Activated CD4-positive, alpha-beta memory T cell treated with anti-CD3 and anti-CD28 coated beads for 36 hours (primary cell): ENCODE measurements at regions not wholly inside any gene's neighbourhood (a gene's known extent, or its start where the extent isn't known, plus 50 kb on each side); places are given as distances from the start of the nearest gene placed in this dataset.
"Not testable (repeated sequence)": the region's sequence is repeated elsewhere in the genome, so short reads cannot be mapped to it uniquely, and the experiment has no call there.

Experiments
- CTCF ChIA-PET: fragments of 350-600 bp; sonication (Branson Sonifier 250); formaldehyde crosslinking; loops from one replicate; lab custom pipeline; 2021; ENCODE audit warnings: antibody characterized with exemption, inconsistent platforms; lab: Charles Lee
- POLR2A ChIA-PET: fragments of 350-600 bp; sonication (Branson Sonifier 250); formaldehyde crosslinking; loops from one replicate; lab custom pipeline; 2021; ENCODE audit warnings: antibody characterized with exemption; lab: Charles Lee
- DNase-seq: peaks from one replicate; pipeline ENCODE4 v3.0.0-alpha.2; 2020
- H3K27ac Mint-ChIP-seq: one replicate; pipeline ENCODE4 v1.8.0; 2021; ENCODE audit warnings: mixed read lengths
- H3K27me3 Mint-ChIP-seq: one replicate; pipeline ENCODE4 v1.8.0; 2021; ENCODE audit warnings: mixed read lengths
- H3K36me3 Mint-ChIP-seq: one replicate; pipeline ENCODE4 v1.8.0; 2021; ENCODE audit warnings: mixed read lengths
- H3K4me1 Mint-ChIP-seq: one replicate; pipeline ENCODE4 v1.8.0; 2021; ENCODE audit warnings: low read depth, mixed read lengths
- H3K4me3 Mint-ChIP-seq: one replicate; pipeline ENCODE4 v1.8.0; 2021; ENCODE audit warnings: mild to moderate bottlenecking, mixed read lengths
- H3K9me3 Mint-ChIP-seq: one replicate; pipeline ENCODE4 v1.8.0; 2021; ENCODE audit warnings: mixed read lengths
- intact Hi-C: fragments of 100-400 bp; cut with micrococcal nuclease; formaldehyde crosslinking; loops from one replicate; pipeline ENCODE4 v1.15.1; 2023

DNA sequence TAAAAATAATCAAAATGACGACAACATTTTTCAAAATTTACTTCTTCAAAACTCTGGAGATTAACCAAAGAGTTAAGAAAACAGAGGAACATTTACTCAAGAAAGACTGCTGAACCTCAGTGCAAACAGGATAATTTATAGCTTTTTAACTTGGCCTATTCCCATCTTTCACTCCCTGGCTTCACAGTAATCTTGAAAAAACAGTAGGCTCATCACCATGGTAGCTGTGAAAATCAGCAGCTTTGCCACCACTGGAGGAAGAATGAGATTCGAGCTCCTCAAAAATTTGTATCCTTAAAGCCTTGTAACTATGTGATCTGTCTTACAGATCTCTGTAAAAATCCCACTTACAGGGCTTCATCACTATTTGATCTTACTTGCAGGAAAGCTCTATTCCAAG lies 447.7 kb upstream of the CTSO start:
- Mint-ChIP-seq H3K4me1 (no peaks in the 10 kb centered on the region), H3K9me3 (peaks cover 16% of the 10 kb centered on the region), H3K4me3 (no peak overlapping the region), H3K36me3 (no peaks in the 10 kb centered on the region), H3K27me3 (no peaks in the 10 kb centered on the region), H3K27ac (no peak overlapping the region)
- DNase-seq: no peak
- intact Hi-C loops: no loop called here
- CTCF ChIA-PET: interaction anchor here (0.9 kb wide), 1 partner anchor 11 kb away, joined by 3 read pairs; no protein-coding TSS in a partner anchor
- POLR2A ChIA-PET: no interaction called here

DNA sequence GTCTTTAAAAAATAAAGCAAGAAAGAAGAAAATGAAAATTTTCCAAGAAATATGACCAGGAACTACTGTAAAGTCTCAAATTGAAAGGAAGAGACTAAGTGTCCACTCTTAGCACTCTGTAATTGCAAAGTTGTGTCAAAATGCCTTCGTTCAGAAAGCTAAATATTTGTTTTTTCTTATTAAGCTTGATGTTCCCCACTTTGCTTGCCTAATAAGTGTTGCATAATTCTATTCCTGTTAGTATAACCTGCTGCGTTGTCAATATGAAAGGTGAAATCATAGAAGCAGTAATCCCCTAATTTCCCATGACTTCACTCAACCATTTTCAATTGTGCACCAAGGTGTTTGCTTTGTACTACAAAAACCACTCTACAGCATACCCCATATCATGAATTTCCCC lies 442.9 kb upstream of the CTSO start:
- POLR2A ChIA-PET: no interaction called here

DNA sequence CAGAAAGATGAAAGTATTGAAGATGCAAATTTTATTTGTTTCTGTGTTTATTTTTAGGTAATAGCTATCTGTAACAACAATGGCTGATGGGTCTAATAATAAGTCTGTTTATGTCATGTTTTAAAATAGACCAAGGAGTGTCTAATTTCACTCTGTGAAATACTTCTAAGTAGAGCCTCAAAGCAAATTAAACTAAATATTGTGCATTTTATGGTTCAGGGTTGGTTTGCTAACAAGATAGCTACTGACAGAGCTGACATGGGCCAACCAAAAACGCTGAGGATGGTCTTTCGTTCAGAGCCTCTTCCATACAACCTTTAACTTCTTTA lies 437.6 kb upstream of the CTSO start:
- H3K4me3 Mint-ChIP-seq: no peak overlapping the region

More for the DNA sequence above, 442.9 kb upstream of the CTSO start:
- intact Hi-C loops: no loop called here
- Mint-ChIP-seq H3K27ac (no peak overlapping the region), H3K4me1 (no peaks in the 10 kb centered on the region), H3K36me3 (no peaks in the 10 kb centered on the region), H3K9me3 (peaks cover 5% of the 10 kb centered on the region), H3K4me3 (no peak overlapping the region), H3K27me3 (no peaks in the 10 kb centered on the region)
- CTCF ChIA-PET: no interaction called here
- no peak for DNase-seq

DNA sequence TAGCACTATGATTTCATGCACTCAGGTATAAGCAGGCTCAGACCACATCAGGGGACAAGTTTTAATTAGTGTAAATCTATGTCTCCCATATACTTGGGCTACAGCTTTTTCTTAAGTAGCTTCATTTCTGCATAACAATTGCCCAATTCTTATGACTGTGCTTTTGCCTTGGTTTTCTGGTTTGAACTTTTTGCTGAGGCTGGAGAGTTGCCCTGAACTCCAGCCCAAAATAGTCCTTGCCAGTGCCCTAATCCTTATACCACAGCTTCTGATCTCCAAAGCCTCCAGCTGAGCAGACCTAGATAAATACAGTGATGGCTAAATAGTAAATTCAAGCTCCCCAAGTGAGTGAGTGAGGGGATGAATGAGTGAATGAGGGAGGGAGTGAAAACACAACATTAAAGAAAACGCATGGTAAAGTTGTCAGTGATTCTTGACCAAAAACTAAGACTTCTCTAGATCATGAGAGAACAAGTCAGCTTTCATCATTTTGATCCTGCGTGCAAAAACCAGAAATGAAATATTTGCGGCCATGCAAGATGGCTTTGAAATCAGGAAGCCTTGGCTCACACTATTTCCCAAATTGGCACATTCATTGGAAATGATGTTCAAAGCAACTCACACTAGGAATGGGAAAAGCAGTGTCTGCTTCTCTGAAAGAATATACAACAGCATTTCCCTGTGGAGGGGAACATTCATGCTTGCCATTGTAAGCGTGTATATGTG lies 437.1 kb upstream of the CTSO start:
- Mint-ChIP-seq H3K4me3 (no peak overlapping the region), H3K4me1 (no peaks in the 10 kb centered on the region), H3K27me3 (no peaks in the 10 kb centered on the region), H3K9me3 (peaks cover 7% of the 10 kb centered on the region), H3K36me3 (no peaks in the 10 kb centered on the region), H3K27ac (no peak overlapping the region)
- intact Hi-C loops: no loop called here
- DNase-seq: no peak
- POLR2A ChIA-PET: no interaction called here
- CTCF ChIA-PET: no interaction called here

More for the DNA sequence above, 437.6 kb upstream of the CTSO start:
- CTCF ChIA-PET: no interaction called here
- peaks cover 7% of the 10 kb centered on the region for H3K9me3 Mint-ChIP-seq
- intact Hi-C loops: no loop called here
- DNase-seq: no peak
- POLR2A ChIA-PET: no interaction called here
- H3K4me1 Mint-ChIP-seq: no peaks in the 10 kb centered on the region
- H3K27me3 Mint-ChIP-seq: no peaks in the 10 kb centered on the region
- no peaks in the 10 kb centered on the region for H3K36me3 Mint-ChIP-seq
- H3K27ac Mint-ChIP-seq: no peak overlapping the region

DNA sequence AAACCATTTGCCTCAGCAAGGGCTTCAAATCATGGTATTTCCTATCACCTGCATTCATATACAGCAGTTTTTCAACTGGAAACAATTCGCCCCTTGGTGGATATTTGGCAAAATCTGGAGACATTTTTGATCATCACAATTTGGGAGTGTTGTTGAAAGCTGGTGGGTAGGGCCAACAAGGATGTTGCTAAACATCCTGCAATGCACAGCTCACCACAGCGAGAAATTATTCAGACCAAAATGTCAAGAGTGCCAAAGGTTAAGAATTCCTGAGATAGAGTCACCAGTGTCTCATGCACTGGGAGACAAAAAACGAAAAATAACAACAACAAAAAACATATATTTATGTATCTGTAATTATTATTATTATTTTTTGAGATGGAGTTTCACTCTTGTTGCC lies 435.2 kb upstream of the CTSO start:
- H3K9me3 Mint-ChIP-seq: peaks cover 5% of the 10 kb centered on the region
- H3K36me3 Mint-ChIP-seq: no peaks in the 10 kb centered on the region
- no peak for DNase-seq
- intact Hi-C loops: no loop called here
- POLR2A ChIA-PET: no interaction called here
- no peaks in the 10 kb centered on the region for H3K4me1 Mint-ChIP-seq
- CTCF ChIA-PET: no interaction called here
- no peak overlapping the region for H3K27ac Mint-ChIP-seq
- no peak overlapping the region for H3K4me3 Mint-ChIP-seq
- no peaks in the 10 kb centered on the region for H3K27me3 Mint-ChIP-seq

DNA sequence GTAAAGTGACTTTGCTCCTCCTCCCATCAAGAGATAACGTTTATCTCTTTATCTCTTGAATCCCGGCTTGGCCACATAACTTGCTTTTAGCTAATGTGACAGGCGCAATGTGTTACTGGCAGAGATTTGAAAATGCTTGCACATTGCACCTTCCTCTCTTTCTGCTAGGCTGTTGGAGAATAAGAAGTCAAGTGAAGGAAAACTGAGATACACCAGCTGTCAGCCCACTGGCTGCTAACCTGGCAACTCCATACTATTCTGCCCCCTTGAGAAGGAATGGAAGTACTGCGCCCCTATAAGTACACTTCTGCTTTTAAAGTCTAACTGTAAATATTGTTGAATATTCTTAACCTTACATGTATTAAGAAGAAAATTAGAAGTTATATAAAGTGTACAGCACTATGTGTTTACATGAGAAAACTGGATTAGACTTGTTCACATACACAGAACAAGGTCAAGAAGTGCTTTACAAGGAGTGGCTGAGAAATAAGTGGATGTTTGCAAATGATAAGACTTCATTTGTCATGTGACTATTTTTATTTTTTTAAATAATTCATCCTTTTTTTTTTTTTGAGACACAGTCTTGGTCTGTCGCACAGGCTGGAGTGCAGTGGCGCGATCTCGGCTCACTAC lies 424.5 kb upstream of the CTSO start:
- ChIA-PET CTCF (no interaction called here), POLR2A (no interaction called here)
- intact Hi-C loops: no loop called here
- H3K9me3 Mint-ChIP-seq: peaks cover 9% of the 10 kb centered on the region
- H3K4me3 Mint-ChIP-seq: no peak overlapping the region
- H3K4me1 Mint-ChIP-seq: no peaks in the 10 kb centered on the region
- no peaks in the 10 kb centered on the region for H3K36me3 Mint-ChIP-seq
- H3K27ac Mint-ChIP-seq: no peak overlapping the region
- DNase-seq: no peak
- no peaks in the 10 kb centered on the region for H3K27me3 Mint-ChIP-seq

DNA sequence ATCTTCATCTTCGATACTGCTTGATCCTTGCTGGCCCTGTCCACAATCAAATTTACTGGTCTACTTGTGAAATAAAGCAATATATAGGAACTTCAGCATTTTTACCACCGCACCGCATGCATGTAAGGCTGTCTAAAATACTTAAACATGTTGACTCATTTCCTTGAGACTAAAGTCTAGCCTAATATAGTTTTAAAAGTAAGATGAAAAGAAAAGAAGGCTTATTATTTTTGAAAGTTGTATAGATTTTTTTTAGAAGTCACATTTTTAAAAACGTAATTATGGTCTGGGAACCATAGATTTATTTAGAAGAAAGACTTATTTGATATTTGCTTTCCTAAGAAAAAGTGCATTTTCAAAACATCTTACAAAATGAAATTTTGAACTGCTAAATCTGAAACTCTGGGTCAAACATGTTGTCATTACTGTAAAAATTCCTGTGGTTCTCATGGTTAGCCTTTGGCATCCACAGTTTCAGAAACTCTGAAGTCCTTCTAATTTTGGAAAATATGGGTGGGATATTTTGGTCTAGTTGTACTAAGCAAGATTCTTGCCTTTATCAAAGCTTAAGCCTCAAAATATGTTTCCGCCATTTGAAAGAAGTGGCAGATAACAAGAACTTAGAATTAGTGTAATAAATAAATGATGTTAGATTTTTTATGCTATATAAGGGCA lies 423.5 kb upstream of the CTSO start:
- ChIA-PET CTCF (no interaction called here), POLR2A (no interaction called here)
- H3K4me3 Mint-ChIP-seq: no peak overlapping the region
- H3K9me3 Mint-ChIP-seq: peaks cover 6% of the 10 kb centered on the region
- H3K36me3 Mint-ChIP-seq: no peaks in the 10 kb centered on the region
- no peak for DNase-seq
- H3K4me1 Mint-ChIP-seq: no peaks in the 10 kb centered on the region
- H3K27ac Mint-ChIP-seq: no peak overlapping the region
- no peaks in the 10 kb centered on the region for H3K27me3 Mint-ChIP-seq
- intact Hi-C loops: no loop called here

DNA sequence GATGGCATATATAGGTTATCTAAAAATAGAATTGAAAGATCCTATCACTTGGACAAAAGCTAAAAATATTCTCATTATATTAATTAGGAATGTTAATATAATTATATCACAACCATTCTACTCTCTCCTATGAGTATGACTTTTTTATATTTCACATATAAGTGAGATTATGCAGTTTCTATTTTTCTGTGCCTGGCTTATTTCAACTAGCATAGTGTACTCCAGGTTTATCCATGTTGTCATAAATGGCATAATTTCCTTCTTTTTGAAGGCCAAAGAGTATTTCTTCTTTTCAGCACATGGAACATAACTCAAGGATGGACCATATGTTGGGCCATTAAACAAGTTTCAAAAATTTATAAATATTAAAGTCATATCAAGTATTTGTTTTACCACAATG lies 421.2 kb upstream of the CTSO start:
- peaks cover 3% of the 10 kb centered on the region for H3K9me3 Mint-ChIP-seq
- no peaks in the 10 kb centered on the region for H3K4me1 Mint-ChIP-seq
- H3K27me3 Mint-ChIP-seq: no peaks in the 10 kb centered on the region
- ChIA-PET CTCF (no interaction called here), POLR2A (no interaction called here)
- H3K36me3 Mint-ChIP-seq: no peaks in the 10 kb centered on the region
- H3K4me3 Mint-ChIP-seq: no peak overlapping the region
- no peak overlapping the region for H3K27ac Mint-ChIP-seq
- no peak for DNase-seq
- intact Hi-C loops: no loop called here

DNA sequence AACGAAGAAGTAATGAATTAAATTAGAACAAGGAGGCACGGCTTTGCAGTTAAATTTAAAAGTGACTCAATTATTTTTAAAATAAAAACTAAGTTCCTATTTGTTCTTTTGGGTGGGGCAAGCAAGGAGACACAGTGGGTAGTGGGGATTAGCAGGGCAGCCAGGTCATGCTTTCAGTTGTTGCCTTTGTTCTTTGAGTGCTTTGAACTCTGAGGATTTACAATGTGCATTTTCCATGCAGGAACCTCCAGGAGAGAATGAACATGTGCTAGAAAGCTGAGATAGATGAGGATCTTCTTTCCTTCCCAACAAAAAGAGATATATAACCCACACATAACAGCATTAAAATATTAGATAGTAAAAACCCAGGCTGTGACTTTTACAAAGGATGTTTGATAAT lies 420.4 kb upstream of the CTSO start:
- H3K27ac Mint-ChIP-seq: no peak overlapping the region
- intact Hi-C loops: no loop called here
- H3K27me3 Mint-ChIP-seq: no peaks in the 10 kb centered on the region
- no peak overlapping the region for H3K4me3 Mint-ChIP-seq
- no peak for DNase-seq
- peaks cover 3% of the 10 kb centered on the region for H3K9me3 Mint-ChIP-seq
- CTCF ChIA-PET: no interaction called here
- no peaks in the 10 kb centered on the region for H3K4me1 Mint-ChIP-seq
- H3K36me3 Mint-ChIP-seq: no peaks in the 10 kb centered on the region
- POLR2A ChIA-PET: no interaction called here

DNA sequence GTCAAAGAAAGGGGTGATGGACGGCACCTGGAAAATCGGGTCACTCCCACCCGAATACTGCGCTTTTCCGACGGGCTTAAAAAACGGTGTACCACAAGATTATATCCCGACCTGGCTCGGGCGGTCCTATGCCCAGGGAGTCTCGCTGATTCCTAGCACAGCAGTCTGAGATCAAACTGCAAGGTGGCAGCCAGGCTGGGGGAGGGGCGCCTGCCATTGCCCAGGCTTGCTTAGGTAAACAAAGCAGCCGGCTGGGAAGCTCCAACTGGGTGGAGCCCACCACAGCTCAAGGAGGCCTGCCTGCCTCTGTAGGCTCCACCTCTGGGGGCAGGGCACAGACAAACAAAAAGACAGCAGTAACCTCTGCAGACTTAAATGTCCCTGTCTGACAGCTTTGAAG lies 413.8 kb upstream of the CTSO start:
- H3K4me3 Mint-ChIP-seq, H3K27ac Mint-ChIP-seq, POLR2A ChIA-PET, H3K9me3 Mint-ChIP-seq, H3K36me3 Mint-ChIP-seq, DNase-seq, H3K27me3 Mint-ChIP-seq, H3K4me1 Mint-ChIP-seq, CTCF ChIA-PET, intact Hi-C loops: not testable (repeated sequence)

DNA sequence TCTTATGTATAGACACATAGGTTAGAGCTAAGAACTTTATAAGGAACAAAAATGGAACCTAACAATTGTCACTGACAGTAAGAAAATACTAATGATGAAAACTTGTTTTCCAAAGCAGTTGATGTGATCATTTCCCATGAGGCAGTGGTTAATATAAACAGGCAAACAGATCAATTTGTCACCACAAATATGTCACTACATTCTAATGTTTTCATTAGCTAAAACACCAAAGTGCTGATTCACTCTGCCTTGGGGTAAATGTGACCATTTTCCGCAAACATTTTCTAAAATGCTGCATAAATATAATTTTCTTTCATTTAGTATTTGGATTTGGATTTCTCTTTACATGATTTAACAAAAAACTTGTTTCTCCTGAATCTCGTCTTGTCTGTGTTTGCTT lies 408.9 kb upstream of the CTSO start:
- intact Hi-C loops: no loop called here
- Mint-ChIP-seq H3K27me3 (no peaks in the 10 kb centered on the region), H3K36me3 (no peaks in the 10 kb centered on the region), H3K4me3 (no peak overlapping the region), H3K27ac (no peak overlapping the region), H3K9me3 (peaks cover 6% of the 10 kb centered on the region), H3K4me1 (no peaks in the 10 kb centered on the region)
- ChIA-PET POLR2A (no interaction called here), CTCF (no interaction called here)
- DNase-seq: no peak

DNA sequence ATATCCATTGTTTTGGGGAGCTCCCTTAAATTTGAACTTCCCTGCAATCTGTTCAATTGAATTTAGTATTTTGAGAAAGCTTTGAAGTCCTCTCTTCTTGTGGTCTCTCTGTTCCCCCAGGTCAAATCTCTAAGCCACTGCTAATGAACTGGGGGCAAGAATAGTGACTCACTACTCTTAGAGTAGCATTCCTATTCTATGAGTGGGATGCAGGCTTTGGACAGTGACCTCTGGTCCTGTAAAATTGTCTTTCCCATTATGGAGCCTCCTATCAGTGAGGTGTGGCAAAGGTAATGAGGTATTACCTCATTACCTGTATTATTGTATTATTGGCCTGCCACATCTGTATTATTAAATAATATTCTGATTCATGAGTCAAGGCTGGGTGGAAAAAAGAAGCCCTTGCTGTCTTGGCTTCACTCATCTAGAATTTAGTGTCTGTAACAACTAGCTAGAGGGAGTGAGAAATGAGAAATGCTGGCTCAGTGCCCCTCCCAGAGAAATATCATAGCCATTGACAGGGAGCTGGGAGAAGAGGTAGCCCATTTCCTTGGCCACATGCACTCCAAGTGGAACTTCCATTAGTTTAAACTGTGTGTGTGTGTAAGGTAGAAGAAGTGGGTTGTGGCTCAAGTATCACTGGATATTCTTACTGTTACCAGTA lies 393.9 kb upstream of the CTSO start:
- ChIA-PET CTCF (no interaction called here), POLR2A (no interaction called here)
- Mint-ChIP-seq H3K27ac (no peak overlapping the region), H3K4me1 (no peaks in the 10 kb centered on the region), H3K27me3 (no peaks in the 10 kb centered on the region), H3K4me3 (no peak overlapping the region), H3K9me3 (peaks cover 2% of the 10 kb centered on the region), H3K36me3 (no peaks in the 10 kb centered on the region)
- intact Hi-C loops: no loop called here
- DNase-seq: no peak
